SK-N-SH (cell line): ENCODE measurements at regions not wholly inside any gene's neighbourhood (a gene's known extent, or its start where the extent isn't known, plus 50 kb on each side); places are given as distances from the start of the nearest gene placed in this dataset.
"Not testable (repeated sequence)": the region's sequence is repeated elsewhere in the genome, so short reads cannot be mapped to it uniquely, and the experiment has no call there.

ENCODE experiments used
- CTCF ChIA-PET: fragments of 300-600, 350-600 bp; formaldehyde crosslinking; extraction: SDS; loops from one replicate; lab custom pipeline; 2021; lab: Yijun Ruan, JAX
- POLR2A ChIA-PET: fragments of 350-600 bp; sonication (Branson Sonifier 250); formaldehyde crosslinking; extraction: SDS; loops from one replicate; lab custom pipeline; 2020; ENCODE audit warnings: antibody characterized with exemption, inconsistent platforms; lab: Yijun Ruan, JAX
- DNase-seq: peaks from one replicate; pipeline ENCODE4 v3.0.0; 2012
- H2AFZ ChIP-seq: fragments of 200-600 bp; sonication (generic); 2 replicates; pipeline ENCODE4 v1.8.1; 2016; ENCODE audit warnings: antibody characterized with exemption, mild to moderate bottlenecking, low read depth
- H3F3A ChIP-seq: fragments of 200-600 bp; sonication (generic); replicated peaks from 2 replicates; pipeline ENCODE3; 2016; ENCODE audit warnings: antibody characterized with exemption, mild to moderate bottlenecking; ENCODE audit not compliant: insufficient read depth
- H3K27ac ChIP-seq, 2 experiments: fragments of 200-500 bp in 1 of 2; fragments of 200-600 bp in 1 of 2; sonication (Bioruptor generic) in 1 of 2; sonication (generic), shearing (Covaris generic) in 1 of 2; 2 replicates each; pipeline versions ENCODE4 v1.5.1 to v1.6.1; 2014 to 2016; ENCODE audit warnings: low read depth in 2 of 2, inconsistent platforms in 1 of 2, low read length in 1 of 2, mild to moderate bottlenecking in 1 of 2, mixed read lengths in 1 of 2
- H3K27me3 ChIP-seq: fragments of 200-600 bp; sonication (generic), shearing (Covaris generic); 2 replicates; pipeline ENCODE4 v1.6.1; 2016; ENCODE audit warnings: mixed run types; ENCODE audit not compliant: insufficient read depth
- H3K36me3 ChIP-seq, 2 experiments: fragments of 200-500 bp in 1 of 2; fragments of 200-600 bp in 1 of 2; sonication (Bioruptor generic) in 1 of 2; sonication (generic) in 1 of 2; replicated peaks in 1 of 2; 2 replicates each; pipeline versions ENCODE3 to v1.5.1; 2014 to 2016; ENCODE audit warnings: low read length in 1 of 2, mild to moderate bottlenecking in 1 of 2; ENCODE audit not compliant: insufficient read depth in 2 of 2, control insufficient read depth in 1 of 2
- H3K4me1 ChIP-seq, 2 experiments: fragments of 200-500 bp in 1 of 2; fragments of 200-600 bp in 1 of 2; sonication (Bioruptor generic) in 1 of 2; sonication (generic), shearing (Covaris generic) in 1 of 2; 2 replicates each; pipeline versions ENCODE4 v1.5.1 to v1.6.1; 2014 to 2016; ENCODE audit warnings: low read depth in 1 of 2, low read length in 1 of 2, mixed run types in 1 of 2; ENCODE audit not compliant: insufficient read depth in 2 of 2, control insufficient read depth in 1 of 2
- H3K4me2 ChIP-seq: fragments of 200-600 bp; sonication (generic), shearing (Covaris generic); 2 replicates; pipeline ENCODE4 v1.6.1; 2017; ENCODE audit warnings: mixed run types
- H3K4me3 ChIP-seq, 2 experiments: fragments of 200-500 bp in 1 of 2; fragments of 200-600 bp in 1 of 2; sonication (Bioruptor generic) in 1 of 2; sonication (generic), shearing (Covaris generic) in 1 of 2; 2 replicates each; pipeline versions ENCODE4 v1.5.1 to v1.8.1; 2014 to 2016; ENCODE audit warnings: low read depth in 2 of 2, inconsistent platforms in 1 of 2, low read length in 1 of 2, mild to moderate bottlenecking in 1 of 2, mixed read lengths in 1 of 2, moderate library complexity in 1 of 2
- H3K79me2 ChIP-seq: fragments of 200-600 bp; sonication (generic); 2 replicates; pipeline ENCODE4 v1.8.1; 2017; ENCODE audit warnings: mild to moderate bottlenecking; ENCODE audit not compliant: insufficient read depth
- H3K9ac ChIP-seq: fragments of 200-600 bp; sonication (generic); 2 replicates; pipeline ENCODE4 v1.6.1; 2017; ENCODE audit warnings: mixed run types
- H3K9me2 ChIP-seq: fragments of 200-600 bp; sonication (generic); 2 replicates; pipeline ENCODE4 v1.6.1; 2017; ENCODE audit warnings: mixed run types
- H3K9me3 ChIP-seq: fragments of 200-600 bp; sonication (generic); 2 replicates; pipeline ENCODE4 v1.6.1; 2017; ENCODE audit warnings: mixed run types, mild to moderate bottlenecking, moderate library complexity
- H4K20me1 ChIP-seq: fragments of 200-600 bp; sonication (generic); 2 replicates; pipeline ENCODE4 v1.6.1; 2017; ENCODE audit warnings: mild to moderate bottlenecking, mixed run types; ENCODE audit not compliant: insufficient read depth
- ELF1 ChIP-seq: IDR thresholded peaks from 2 replicates; pipeline ENCODE4 v1.4.0; 2012
- EP300 ChIP-seq, 2 experiments: IDR thresholded peaks; 2 replicates each; pipeline versions ENCODE4 v1.4.0 to v1.6.1; 2012; ENCODE audit warnings: borderline replicate concordance in 1 of 2, low read depth in 1 of 2, low read length in 1 of 2
- FOXM1 ChIP-seq: IDR thresholded peaks from 2 replicates; pipeline ENCODE4 v1.4.0; 2012; ENCODE audit warnings: low read depth, mild to moderate bottlenecking
- RCOR1 ChIP-seq: fragments of 150-350 bp; IDR thresholded peaks from 2 replicates; pipeline ENCODE4 v1.6.1; 2017; ENCODE audit warnings: antibody characterized with exemption, low read length
- SIN3A ChIP-seq: IDR thresholded peaks from 2 replicates; pipeline ENCODE4 v1.6.1; 2012; ENCODE audit warnings: low read depth, mild to moderate bottlenecking, low read length, moderate library complexity, borderline replicate concordance
- YY1 ChIP-seq: IDR thresholded peaks from 2 replicates; pipeline ENCODE4 v1.4.0; 2012; ENCODE audit warnings: low read depth, mild to moderate bottlenecking
- WGBS: methylation state at CpG from one replicate; pipeline ENCODE4 v1.1.6; 2017; ENCODE audit warnings: low lambda C conversion rate; 5-methylcytosine and 5-hydroxymethylcytosine counted together
- TF ChIP-seq, protein P1 (sequence below): IDR thresholded peaks from 2 replicates; pipeline ENCODE4 v1.4.0; 2012; ENCODE audit warnings: low read depth
- TF ChIP-seq, protein P2 (sequence below): IDR thresholded peaks from 2 replicates; pipeline ENCODE4; 2012
- TF ChIP-seq, protein P3 (sequence below): fragments of 200-600 bp; sonication (generic); IDR thresholded peaks from 2 replicates; pipeline ENCODE4 v1.6.1; 2017; ENCODE audit warnings: antibody characterized with exemption, mild to moderate bottlenecking, moderate library complexity
- TF ChIP-seq, protein P4 (sequence below): IDR thresholded peaks from 2 replicates; pipeline ENCODE4 v1.6.1; 2012; ENCODE audit warnings: mild to moderate bottlenecking, low read depth, low read length, moderate library complexity

DNA sequence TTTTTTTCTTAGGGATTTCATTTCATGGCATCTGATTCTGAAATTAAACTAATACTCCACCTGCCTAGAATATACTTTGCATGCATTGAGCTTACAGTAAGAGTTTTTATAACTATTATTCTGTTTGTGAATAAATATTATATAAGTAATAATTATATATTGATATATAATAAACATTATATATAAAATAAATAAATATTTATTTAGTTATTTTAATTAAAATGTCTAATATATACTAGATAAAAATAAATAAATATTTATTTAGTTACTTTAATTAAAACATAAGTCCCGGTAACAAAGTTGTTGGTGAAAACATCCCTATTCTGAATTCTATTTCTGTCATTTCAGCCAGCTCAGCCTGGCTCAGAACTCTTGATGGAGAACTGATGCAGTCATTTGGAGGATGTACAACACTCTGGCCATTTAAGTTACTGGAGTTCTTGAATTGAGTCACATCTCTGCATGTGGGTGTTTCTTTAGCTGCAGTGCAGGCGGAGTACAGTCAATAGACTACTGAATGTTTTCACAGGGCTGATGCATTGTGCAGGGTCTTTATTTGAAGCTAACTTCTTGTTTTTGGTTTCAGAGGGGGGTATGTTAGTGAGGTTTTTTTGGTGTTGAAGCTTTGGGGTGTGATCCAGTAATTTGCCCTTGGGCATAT is 508.9 kb upstream of the ADGRB3 start:
- H3K9ac ChIP-seq: no peak overlapping the region
- H3K4me3 ChIP-seq: no peak overlapping the region
- POLR2A ChIA-PET: no interaction called here
- CTCF ChIA-PET: interaction anchor here (1.3 kb wide), 1 partner anchor 9 kb away, joined by 3 read pairs; no protein-coding TSS in a partner anchor
- H3K79me2 ChIP-seq: no peaks in the 10 kb centered on the region
- WGBS: 76% methylated on average over 2 of the region's 2 CpGs
- no peak overlapping the region for H3K27ac ChIP-seq
- H4K20me1 ChIP-seq: no peaks in the 10 kb centered on the region
- no peaks in the 10 kb centered on the region for H3K4me1 ChIP-seq
- no peak for TF ChIP-seq SIN3A
- TF ChIP-seq, protein P1, sequence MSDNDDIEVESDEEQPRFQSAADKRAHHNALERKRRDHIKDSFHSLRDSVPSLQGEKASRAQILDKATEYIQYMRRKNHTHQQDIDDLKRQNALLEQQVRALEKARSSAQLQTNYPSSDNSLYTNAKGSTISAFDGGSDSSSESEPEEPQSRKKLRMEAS: no peak
- no peak for TF ChIP-seq ELF1
- TF ChIP-seq YY1: no peak
- TF ChIP-seq, protein P2, sequence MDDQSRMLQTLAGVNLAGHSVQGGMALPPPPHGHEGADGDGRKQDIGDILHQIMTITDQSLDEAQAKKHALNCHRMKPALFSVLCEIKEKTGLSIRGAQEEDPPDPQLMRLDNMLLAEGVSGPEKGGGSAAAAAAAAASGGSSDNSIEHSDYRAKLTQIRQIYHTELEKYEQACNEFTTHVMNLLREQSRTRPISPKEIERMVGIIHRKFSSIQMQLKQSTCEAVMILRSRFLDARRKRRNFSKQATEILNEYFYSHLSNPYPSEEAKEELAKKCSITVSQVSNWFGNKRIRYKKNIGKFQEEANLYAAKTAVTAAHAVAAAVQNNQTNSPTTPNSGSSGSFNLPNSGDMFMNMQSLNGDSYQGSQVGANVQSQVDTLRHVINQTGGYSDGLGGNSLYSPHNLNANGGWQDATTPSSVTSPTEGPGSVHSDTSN: no peak
- no peak for TF ChIP-seq FOXM1
- TF ChIP-seq, protein P3, sequence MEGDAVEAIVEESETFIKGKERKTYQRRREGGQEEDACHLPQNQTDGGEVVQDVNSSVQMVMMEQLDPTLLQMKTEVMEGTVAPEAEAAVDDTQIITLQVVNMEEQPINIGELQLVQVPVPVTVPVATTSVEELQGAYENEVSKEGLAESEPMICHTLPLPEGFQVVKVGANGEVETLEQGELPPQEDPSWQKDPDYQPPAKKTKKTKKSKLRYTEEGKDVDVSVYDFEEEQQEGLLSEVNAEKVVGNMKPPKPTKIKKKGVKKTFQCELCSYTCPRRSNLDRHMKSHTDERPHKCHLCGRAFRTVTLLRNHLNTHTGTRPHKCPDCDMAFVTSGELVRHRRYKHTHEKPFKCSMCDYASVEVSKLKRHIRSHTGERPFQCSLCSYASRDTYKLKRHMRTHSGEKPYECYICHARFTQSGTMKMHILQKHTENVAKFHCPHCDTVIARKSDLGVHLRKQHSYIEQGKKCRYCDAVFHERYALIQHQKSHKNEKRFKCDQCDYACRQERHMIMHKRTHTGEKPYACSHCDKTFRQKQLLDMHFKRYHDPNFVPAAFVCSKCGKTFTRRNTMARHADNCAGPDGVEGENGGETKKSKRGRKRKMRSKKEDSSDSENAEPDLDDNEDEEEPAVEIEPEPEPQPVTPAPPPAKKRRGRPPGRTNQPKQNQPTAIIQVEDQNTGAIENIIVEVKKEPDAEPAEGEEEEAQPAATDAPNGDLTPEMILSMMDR: no peak
- TF ChIP-seq, protein P4, sequence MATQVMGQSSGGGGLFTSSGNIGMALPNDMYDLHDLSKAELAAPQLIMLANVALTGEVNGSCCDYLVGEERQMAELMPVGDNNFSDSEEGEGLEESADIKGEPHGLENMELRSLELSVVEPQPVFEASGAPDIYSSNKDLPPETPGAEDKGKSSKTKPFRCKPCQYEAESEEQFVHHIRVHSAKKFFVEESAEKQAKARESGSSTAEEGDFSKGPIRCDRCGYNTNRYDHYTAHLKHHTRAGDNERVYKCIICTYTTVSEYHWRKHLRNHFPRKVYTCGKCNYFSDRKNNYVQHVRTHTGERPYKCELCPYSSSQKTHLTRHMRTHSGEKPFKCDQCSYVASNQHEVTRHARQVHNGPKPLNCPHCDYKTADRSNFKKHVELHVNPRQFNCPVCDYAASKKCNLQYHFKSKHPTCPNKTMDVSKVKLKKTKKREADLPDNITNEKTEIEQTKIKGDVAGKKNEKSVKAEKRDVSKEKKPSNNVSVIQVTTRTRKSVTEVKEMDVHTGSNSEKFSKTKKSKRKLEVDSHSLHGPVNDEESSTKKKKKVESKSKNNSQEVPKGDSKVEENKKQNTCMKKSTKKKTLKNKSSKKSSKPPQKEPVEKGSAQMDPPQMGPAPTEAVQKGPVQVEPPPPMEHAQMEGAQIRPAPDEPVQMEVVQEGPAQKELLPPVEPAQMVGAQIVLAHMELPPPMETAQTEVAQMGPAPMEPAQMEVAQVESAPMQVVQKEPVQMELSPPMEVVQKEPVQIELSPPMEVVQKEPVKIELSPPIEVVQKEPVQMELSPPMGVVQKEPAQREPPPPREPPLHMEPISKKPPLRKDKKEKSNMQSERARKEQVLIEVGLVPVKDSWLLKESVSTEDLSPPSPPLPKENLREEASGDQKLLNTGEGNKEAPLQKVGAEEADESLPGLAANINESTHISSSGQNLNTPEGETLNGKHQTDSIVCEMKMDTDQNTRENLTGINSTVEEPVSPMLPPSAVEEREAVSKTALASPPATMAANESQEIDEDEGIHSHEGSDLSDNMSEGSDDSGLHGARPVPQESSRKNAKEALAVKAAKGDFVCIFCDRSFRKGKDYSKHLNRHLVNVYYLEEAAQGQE: no peak
- no peak for TF ChIP-seq EP300 (IDR thresholded peaks at IDR 0.05; ENCODE audit: borderline replicate concordance in 1 of 2, low read depth in 1 of 2, low read length in 1 of 2)
- no peak for TF ChIP-seq RCOR1
- no peaks in the 10 kb centered on the region for H3K36me3 ChIP-seq
- H3K4me2 ChIP-seq: no peak overlapping the region
- no peak overlapping the region for H2AFZ ChIP-seq
- H3K9me3 ChIP-seq: 0 out of 2 replicates have a peak, but pooled peaks cover 2% of the 10 kb centered on the region
- no peak for DNase-seq
- H3K9me2 ChIP-seq: no peaks in the 10 kb centered on the region
- H3K27me3 ChIP-seq: no peaks in the 10 kb centered on the region
- H3F3A ChIP-seq: no peaks in the 10 kb centered on the region

DNA sequence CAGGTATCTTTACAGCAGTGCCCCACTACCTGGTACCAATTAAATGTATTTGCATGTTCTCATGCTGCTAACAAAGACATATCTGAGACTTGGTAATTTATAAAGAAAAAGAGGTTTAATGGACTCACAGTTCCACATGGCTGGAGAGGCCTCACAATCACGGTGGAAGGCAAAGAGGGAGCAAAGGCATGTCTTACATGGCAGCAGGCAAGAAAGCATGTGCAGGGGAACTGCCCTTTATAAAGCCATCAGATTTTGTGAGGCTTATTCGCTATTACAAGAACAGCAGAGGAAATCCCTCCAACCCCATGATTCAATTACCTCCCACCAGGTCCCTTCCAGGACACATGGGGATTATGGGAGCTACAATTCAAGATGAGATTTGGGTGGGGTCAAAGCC is 512.1 kb upstream of the ADGRB3 start:
- H3K27ac ChIP-seq, H4K20me1 ChIP-seq, H2AFZ ChIP-seq, H3K4me2 ChIP-seq, H3K9me2 ChIP-seq, H3K79me2 ChIP-seq, H3F3A ChIP-seq, H3K4me1 ChIP-seq, H3K27me3 ChIP-seq, CTCF ChIA-PET, H3K9me3 ChIP-seq, H3K36me3 ChIP-seq, H3K9ac ChIP-seq, DNase-seq, POLR2A ChIA-PET, H3K4me3 ChIP-seq: not testable (repeated sequence)
- 17% methylated on average over 2 of the region's 2 CpGs for WGBS
